ENCODE measurements at regions not wholly inside any gene's neighbourhood (a gene's known extent, or its start where the extent isn't known, plus 50 kb on each side); places are given as distances from the start of the nearest gene placed in this dataset.

DNA sequence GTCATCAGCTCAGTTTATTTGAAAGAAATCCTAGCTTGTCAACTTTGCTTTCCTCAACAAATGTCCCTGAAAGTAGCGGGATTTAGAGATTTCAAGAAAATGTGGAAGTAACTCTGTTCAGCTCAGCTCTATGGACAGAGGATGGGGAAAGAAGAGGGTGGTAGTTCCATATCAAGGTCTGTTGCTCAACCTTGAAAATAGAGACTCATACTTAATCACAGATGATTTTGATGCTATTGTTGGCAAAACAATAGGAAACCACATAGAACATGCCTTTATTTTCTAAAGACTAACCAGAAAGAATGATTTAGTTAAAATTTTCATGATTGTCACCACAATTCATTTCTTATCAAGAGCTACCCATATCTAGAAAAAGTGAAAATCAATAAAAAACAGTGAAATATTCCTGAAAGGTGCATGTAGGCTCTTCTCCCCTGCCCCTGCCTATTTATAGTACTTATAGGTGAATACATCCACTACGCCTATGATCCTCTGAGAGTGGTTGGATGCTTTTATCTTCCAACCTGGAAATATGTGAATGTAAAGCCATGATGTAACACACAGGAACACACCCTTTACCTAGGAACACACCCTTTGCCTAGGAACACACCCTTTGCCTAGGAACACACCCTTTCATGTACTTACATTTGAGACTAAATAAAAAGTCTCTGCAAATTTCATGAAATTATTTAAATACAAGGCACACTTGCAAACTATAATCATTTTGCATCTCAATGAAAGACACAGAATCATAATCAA, 65.8 kb downstream of the ETAA1 start:
- DNase-seq (ENCODE audit: low spot score) = no peak
- TF ChIP-seq CTCF (IDR thresholded peaks at IDR 0.05; ENCODE audit: borderline replicate concordance, control extremely low read depth, extremely low read depth, insufficient read depth, missing control alignments) = no peak
- in situ Hi-C loops (cut with MboI; ENCODE audit: low sequenced_read_pairs, unreplicated experiment) = no loop called here

- in situ Hi-C loops (cut with MboI; ENCODE audit: low sequenced_read_pairs, unreplicated experiment) = no loop called here
- TF ChIP-seq CTCF (IDR thresholded peaks at IDR 0.05; ENCODE audit: borderline replicate concordance, control extremely low read depth, extremely low read depth, insufficient read depth, missing control alignments) = no peak
- DNase-seq (ENCODE audit: low spot score) = no peak
Measured at GRCh38 chr2:67463810-67464209, 66.7 kb downstream of the ETAA1 start.

DNA sequence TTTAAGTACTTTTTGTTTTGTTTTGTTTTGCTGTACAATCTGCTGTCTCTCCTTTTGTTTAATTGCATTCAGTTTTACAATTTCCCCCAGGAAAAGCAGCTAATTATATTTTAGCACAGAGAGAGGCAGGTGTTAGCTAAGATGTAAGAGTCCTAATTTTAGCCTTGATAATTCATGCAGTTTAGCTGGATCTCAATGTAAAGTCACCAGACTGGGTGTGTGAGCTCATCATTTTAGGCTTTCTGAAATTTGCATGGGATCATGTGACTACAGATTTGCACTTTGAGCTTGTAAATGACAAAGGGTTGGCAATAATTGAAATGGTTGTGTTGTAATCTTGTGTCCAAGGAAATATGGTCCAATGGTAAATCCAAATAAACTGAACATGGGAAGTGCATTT, 68.5 kb downstream of the ETAA1 start:
- TF ChIP-seq CTCF (IDR thresholded peaks at IDR 0.05; ENCODE audit: borderline replicate concordance, control extremely low read depth, extremely low read depth, insufficient read depth, missing control alignments) = no peak
- no peak for DNase-seq (ENCODE audit: low spot score)
- in situ Hi-C loops (cut with MboI; ENCODE audit: low sequenced_read_pairs, unreplicated experiment) = no loop called here

DNA sequence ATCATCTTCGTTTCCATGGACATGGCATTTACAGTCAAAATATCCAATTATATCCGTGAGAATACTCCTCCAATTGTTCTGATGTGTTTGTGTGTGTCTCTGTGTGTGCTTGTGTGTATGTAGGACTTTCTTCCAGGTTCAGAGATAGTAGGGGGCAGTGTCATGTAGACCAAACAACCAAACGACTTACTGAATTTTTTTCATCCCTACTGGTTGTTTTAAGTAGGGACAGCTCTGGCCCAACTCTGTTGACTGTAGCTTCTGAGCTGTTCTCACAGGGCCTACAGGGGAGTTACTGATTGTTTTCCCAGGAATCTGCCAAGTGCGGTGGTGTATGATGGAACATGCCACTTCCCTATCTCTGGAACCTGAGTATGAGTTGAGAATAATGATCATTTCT, 69.6 kb downstream of the ETAA1 start:
- no peak for DNase-seq (ENCODE audit: low spot score)
- in situ Hi-C loops (cut with MboI; ENCODE audit: low sequenced_read_pairs, unreplicated experiment) = no loop called here
- no peak for TF ChIP-seq CTCF (IDR thresholded peaks at IDR 0.05; ENCODE audit: borderline replicate concordance, control extremely low read depth, extremely low read depth, insufficient read depth, missing control alignments)

DNA sequence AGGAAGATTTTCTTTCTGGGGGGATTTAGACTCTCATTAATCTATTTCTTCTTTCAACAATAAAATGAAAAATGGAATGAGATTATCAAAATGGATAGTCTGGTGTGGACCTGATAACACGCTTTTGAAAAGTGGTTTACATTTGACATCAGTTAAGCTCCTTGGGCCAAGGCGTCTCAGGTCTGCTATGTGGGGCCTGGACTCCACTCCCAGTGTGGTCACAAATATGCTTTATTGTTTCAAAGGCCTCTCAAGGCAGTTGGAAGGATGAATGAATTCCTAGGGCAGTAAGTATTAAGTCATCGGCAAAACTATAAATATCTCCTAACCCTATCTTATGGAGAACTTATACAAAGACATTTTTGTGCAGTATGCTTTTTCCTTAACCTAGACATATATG, 74.5 kb downstream of the ETAA1 start:
- TF ChIP-seq CTCF (IDR thresholded peaks at IDR 0.05; ENCODE audit: borderline replicate concordance, control extremely low read depth, extremely low read depth, insufficient read depth, missing control alignments) = no peak
- in situ Hi-C loops (cut with MboI; ENCODE audit: low sequenced_read_pairs, unreplicated experiment) = no loop called here
- no peak for DNase-seq (ENCODE audit: low spot score)

GRCh38 chr2:67476809-67477790, 80.0 kb downstream of the ETAA1 start:
- DNase-seq (ENCODE audit: low spot score) = peak; percentile 10
- in situ Hi-C loops (cut with MboI; ENCODE audit: low sequenced_read_pairs, unreplicated experiment) = no loop called here
- peak; percentile 17 for TF ChIP-seq CTCF (IDR thresholded peaks at IDR 0.05; ENCODE audit: borderline replicate concordance, control extremely low read depth, extremely low read depth, insufficient read depth, missing control alignments)

Measured in GM13976 (cell line).